GM19328 (cell line): ENCODE measurements at regions not wholly inside any gene's neighbourhood (a gene's known extent, or its start where the extent isn't known, plus 50 kb on each side); places are given as distances from the start of the nearest gene placed in this dataset.
"Not testable (repeated sequence)": the region's sequence is repeated elsewhere in the genome, so short reads cannot be mapped to it uniquely, and the experiment has no call there.

ENCODE experiments used
- ATAC-seq: cut with Tn5 transposase; IDR thresholded peaks from one replicate; pipeline ENCODE4 v1.9.1; 2021; ENCODE audit warnings: mild to moderate bottlenecking, moderate library complexity; ENCODE audit not compliant: unreplicated experiment

- no peak for ATAC-seq
Observed at GRCh38 chr7:156050636-156051569, 238.6 kb upstream of the SHH start.

- ATAC-seq: no peak
Observed at GRCh38 chr7:156049366-156049765, 237.1 kb upstream of the SHH start.

- no peak for ATAC-seq
Observed at GRCh38 chr7:156046031-156046560, 233.8 kb upstream of the SHH start.

GRCh38 chr7:156043416-156044178 lies 231.3 kb upstream of the SHH start:
- no peak for ATAC-seq

GRCh38 chr7:156041398-156041797 lies 229.1 kb upstream of the SHH start:
- ATAC-seq: no peak

GRCh38 chr7:156039971-156040677 lies 227.9 kb upstream of the SHH start:
- no peak for ATAC-seq

- no peak for ATAC-seq
Observed at GRCh38 chr7:156039194-156039593, 226.9 kb upstream of the SHH start.

GRCh38 chr7:156038345-156038744 lies 226.1 kb upstream of the SHH start:
- no peak for ATAC-seq

GRCh38 chr7:156036153-156036552 lies 223.9 kb upstream of the SHH start:
- no peak for ATAC-seq

GRCh38 chr7:156035387-156035786 lies 223.1 kb upstream of the SHH start:
- ATAC-seq: not testable (repeated sequence)

- no peak for ATAC-seq
Observed at GRCh38 chr7:156034397-156034796, 222.1 kb upstream of the SHH start.

- no peak for ATAC-seq
Observed at GRCh38 chr7:156032973-156033372, 220.7 kb upstream of the SHH start.

- ATAC-seq: no peak
Observed at GRCh38 chr7:156031679-156032478, 219.6 kb upstream of the SHH start.

- no peak for ATAC-seq
Observed at GRCh38 chr7:156029460-156030007, 217.3 kb upstream of the SHH start.

- ATAC-seq: no peak
Observed at GRCh38 chr7:156028521-156028920, 216.3 kb upstream of the SHH start.

GRCh38 chr7:156027821-156028220 lies 215.6 kb upstream of the SHH start:
- ATAC-seq: no peak

- ATAC-seq: no peak
Observed at GRCh38 chr7:156026603-156027002, 214.3 kb upstream of the SHH start.

GRCh38 chr7:156026076-156026600 lies 213.9 kb upstream of the SHH start:
- ATAC-seq: no peak

- no peak for ATAC-seq
Observed at GRCh38 chr7:156025675-156026074, 213.4 kb upstream of the SHH start.

- no peak for ATAC-seq
Observed at GRCh38 chr7:156024201-156024600, 211.9 kb upstream of the SHH start.
